HUES64 (cell line): ENCODE measurements at regions not wholly inside any gene's neighbourhood (a gene's known extent, or its start where the extent isn't known, plus 50 kb on each side); places are given as distances from the start of the nearest gene placed in this dataset.

Experiments used
- H3K27ac ChIP-seq: 2 replicates; pipeline ENCODE4 v1.7.0; 2013; ENCODE audit warnings: low read depth, low read length, inconsistent platforms
- H3K27me3 ChIP-seq: 2 replicates; pipeline ENCODE4 v1.6.1; 2013; ENCODE audit warnings: mild to moderate bottlenecking, low read length; ENCODE audit not compliant: insufficient read depth
- H3K36me3 ChIP-seq: 2 replicates; pipeline ENCODE4 v1.6.1; 2013; ENCODE audit warnings: mild to moderate bottlenecking, low read length; ENCODE audit not compliant: insufficient read depth
- H3K4me1 ChIP-seq: 2 replicates; pipeline ENCODE4 v1.6.1; 2013; ENCODE audit warnings: mild to moderate bottlenecking, low read length, moderate library complexity; ENCODE audit not compliant: insufficient read depth
- H3K4me3 ChIP-seq: 2 replicates; pipeline ENCODE4 v1.5.1; 2013; ENCODE audit warnings: mild to moderate bottlenecking, low read length, moderate library complexity
- H3K9ac ChIP-seq: 2 replicates; pipeline ENCODE4 v1.6.1; 2013; ENCODE audit warnings: mild to moderate bottlenecking, low read depth, low read length
- H3K9me3 ChIP-seq: 2 replicates; pipeline ENCODE4 v1.6.1; 2013; ENCODE audit warnings: low read depth, low read length; ENCODE audit not compliant: insufficient read depth
- WGBS: fragments of 150-250, 120-280 bp; methylation state at CpG from one replicate; pipeline ENCODE4 v1.1.7; 2013; ENCODE audit warnings: missing lambda C conversion rate; 5-methylcytosine and 5-hydroxymethylcytosine counted together

GRCh38 chr4:170623899-170624298 is 534.1 kb upstream of the AADAT start:
- H3K9ac ChIP-seq: no peak overlapping the region
- 89% methylated on average over 6 of the region's 7 CpGs for WGBS
- H3K36me3 ChIP-seq: no peaks in the 10 kb centered on the region
- no peak overlapping the region for H3K4me3 ChIP-seq
- no peaks in the 10 kb centered on the region for H3K4me1 ChIP-seq
- H3K27me3 ChIP-seq: no peaks in the 10 kb centered on the region
- no peaks in the 10 kb centered on the region for H3K9me3 ChIP-seq
- no peak overlapping the region for H3K27ac ChIP-seq

- Histone ChIP-seq H3K9ac (no peak overlapping the region), H3K4me1 (no peaks in the 10 kb centered on the region), H3K4me3 (no peak overlapping the region), H3K36me3 (no peaks in the 10 kb centered on the region), H3K27ac (no peak overlapping the region), H3K27me3 (no peaks in the 10 kb centered on the region), H3K9me3 (peaks cover 4% of the 10 kb centered on the region; the same call in 1 of the 2 replicates)
- 98% methylated on average over 2 of the region's 2 CpGs for WGBS
These were observed 520.7 kb upstream of the AADAT start for GRCh38 chr4:170610434-170610833.

GRCh38 chr4:170599894-170600293 is 510.1 kb upstream of the AADAT start:
- no peaks in the 10 kb centered on the region for H3K4me1 ChIP-seq
- no peak overlapping the region for H3K4me3 ChIP-seq
- no peak overlapping the region for H3K27ac ChIP-seq
- no peak overlapping the region for H3K9ac ChIP-seq
- no peaks in the 10 kb centered on the region for H3K36me3 ChIP-seq
- H3K9me3 ChIP-seq: no peaks in the 10 kb centered on the region
- H3K27me3 ChIP-seq: no peaks in the 10 kb centered on the region
- WGBS: 95% methylated on average over 4 of the region's 4 CpGs

GRCh38 chr4:170591076-170591475 is 501.3 kb upstream of the AADAT start:
- Histone ChIP-seq H3K27me3 (no peaks in the 10 kb centered on the region), H3K4me3 (no peak overlapping the region), H3K4me1 (no peaks in the 10 kb centered on the region), H3K9ac (no peak overlapping the region), H3K36me3 (no peaks in the 10 kb centered on the region), H3K9me3 (no peaks in the 10 kb centered on the region), H3K27ac (no peak overlapping the region)
- WGBS: 95% methylated on average over 3 of the region's 3 CpGs

- H3K9me3 ChIP-seq: no peaks in the 10 kb centered on the region
- no peaks in the 10 kb centered on the region for H3K27me3 ChIP-seq
- 100% methylated on average over 1 of the region's 3 CpGs for WGBS
- H3K9ac ChIP-seq: no peak overlapping the region
- no peaks in the 10 kb centered on the region for H3K4me1 ChIP-seq
- no peaks in the 10 kb centered on the region for H3K36me3 ChIP-seq
- no peak overlapping the region for H3K4me3 ChIP-seq
- no peak overlapping the region for H3K27ac ChIP-seq
These were observed 499.9 kb upstream of the AADAT start for GRCh38 chr4:170589597-170590191.

GRCh38 chr4:170581969-170582368 is 492.2 kb upstream of the AADAT start:
- no peaks in the 10 kb centered on the region for H3K36me3 ChIP-seq
- no peaks in the 10 kb centered on the region for H3K9me3 ChIP-seq
- H3K27ac ChIP-seq: no peak overlapping the region
- no peaks in the 10 kb centered on the region for H3K4me1 ChIP-seq
- 94% methylated on average over 5 of the region's 5 CpGs for WGBS
- H3K4me3 ChIP-seq: no peak overlapping the region
- H3K27me3 ChIP-seq: no peaks in the 10 kb centered on the region
- no peak overlapping the region; the same call in 1 of the 2 replicates for H3K9ac ChIP-seq

- Histone ChIP-seq H3K4me1 (no peaks in the 10 kb centered on the region), H3K4me3 (no peak overlapping the region), H3K27me3 (no peaks in the 10 kb centered on the region), H3K27ac (no peak overlapping the region), H3K9ac (no peak overlapping the region), H3K36me3 (no peaks in the 10 kb centered on the region), H3K9me3 (no peaks in the 10 kb centered on the region)
- WGBS: 83% methylated on average over 7 of the region's 7 CpGs
These were observed 491.6 kb upstream of the AADAT start for GRCh38 chr4:170581322-170581721.

GRCh38 chr4:170580651-170581050 is 490.9 kb upstream of the AADAT start:
- WGBS: 100% methylated on average over 2 of the region's 2 CpGs
- Histone ChIP-seq H3K27ac (no peak overlapping the region), H3K4me3 (no peak overlapping the region), H3K36me3 (no peaks in the 10 kb centered on the region), H3K9me3 (no peaks in the 10 kb centered on the region), H3K4me1 (no peaks in the 10 kb centered on the region), H3K9ac (no peak overlapping the region), H3K27me3 (no peaks in the 10 kb centered on the region)

- no peak overlapping the region for H3K9ac ChIP-seq
These were observed 449.2 kb upstream of the AADAT start for GRCh38 chr4:170538821-170539473.

GRCh38 chr4:170529748-170530722 is 440.3 kb upstream of the AADAT start:
- no peaks in the 10 kb centered on the region for H3K9me3 ChIP-seq
- no peak overlapping the region for H3K9ac ChIP-seq
- no peaks in the 10 kb centered on the region for H3K4me1 ChIP-seq
- H3K36me3 ChIP-seq: no peaks in the 10 kb centered on the region
- H3K27ac ChIP-seq: no peak overlapping the region
- H3K4me3 ChIP-seq: no peak overlapping the region
- 92% methylated on average over 3 of the region's 5 CpGs for WGBS
- H3K27me3 ChIP-seq: no peaks in the 10 kb centered on the region

More at GRCh38 chr4:170538821-170539473, 449.2 kb upstream of the AADAT start:
- no peaks in the 10 kb centered on the region for H3K27me3 ChIP-seq
- H3K4me3 ChIP-seq: no peak overlapping the region
- H3K36me3 ChIP-seq: no peaks in the 10 kb centered on the region
- H3K27ac ChIP-seq: no peak overlapping the region
- H3K9me3 ChIP-seq: no peaks in the 10 kb centered on the region
- no peaks in the 10 kb centered on the region for H3K4me1 ChIP-seq

GRCh38 chr4:170526471-170526870 is 436.7 kb upstream of the AADAT start:
- no peaks in the 10 kb centered on the region for H3K27me3 ChIP-seq
- WGBS: no CpG with 5 or more reads among the region's 1 CpG
- H3K4me1 ChIP-seq: no peaks in the 10 kb centered on the region
- no peaks in the 10 kb centered on the region for H3K36me3 ChIP-seq
- H3K4me3 ChIP-seq: no peak overlapping the region
- no peaks in the 10 kb centered on the region for H3K9me3 ChIP-seq
- no peak overlapping the region for H3K27ac ChIP-seq
- no peak overlapping the region for H3K9ac ChIP-seq
